ENCODE measurements at regions not wholly inside any gene's neighbourhood (a gene's known extent, or its start where the extent isn't known, plus 50 kb on each side); places are given as distances from the start of the nearest gene placed in this dataset.

- Histone ChIP-seq H3K4me1 (ENCODE audit: control insufficient read depth, extremely low read depth, insufficient read depth, low read length) (no peaks in the 10 kb centered on the region), H3K27me3 (ENCODE audit: control insufficient read depth, insufficient read depth, low read length) (no peaks in the 10 kb centered on the region), H3K79me2 (ENCODE audit: control insufficient read depth, insufficient read depth, low read length) (no peaks in the 10 kb centered on the region), H4K20me1 (ENCODE audit: control insufficient read depth, extremely low read depth, insufficient read depth, low read length) (no peaks in the 10 kb centered on the region), H3K4me2 (ENCODE audit: extremely low read depth, insufficient read depth, low read length) (no peak overlapping the region), H3K9me3 (ENCODE audit: control insufficient read depth, insufficient read depth, low read depth, low read length) (no peaks in the 10 kb centered on the region), H3K9ac (ENCODE audit: insufficient read depth, low read length) (no peak overlapping the region), H3K4me3 (replicated peaks in 1 of 4; ENCODE audit: control extremely low read depth in 1 of 4, insufficient read depth in 1 of 4, low read depth in 3 of 4, low read length in 4 of 4) (no peak overlapping the region), H3K36me3 (ENCODE audit: control insufficient read depth, insufficient read depth, low read length) (no peaks in the 10 kb centered on the region), H2AFZ (ENCODE audit: low read length) (no peak overlapping the region), H3K27ac (ENCODE audit: insufficient read depth, low read length) (no peak overlapping the region)
- peak in 1 of 2 donors; percentile 77 for DNase-seq (ENCODE audit: low read depth in 2 of 2)
- TF ChIP-seq CTCF (conservative IDR thresholded peaks at IDR 0.05 in 1 of 2, IDR thresholded peaks at IDR 0.05 in 1 of 2; ENCODE audit: low read depth in 1 of 2, low read length in 2 of 2) = no peak
- TF ChIP-seq EZH2 (IDR thresholded peaks at IDR 0.05; ENCODE audit: low read length, missing control alignments) = no peak
Observed at GRCh38 chr2:104758199-104758620, 95.7 kb upstream of the POU3F3 start.

DNA sequence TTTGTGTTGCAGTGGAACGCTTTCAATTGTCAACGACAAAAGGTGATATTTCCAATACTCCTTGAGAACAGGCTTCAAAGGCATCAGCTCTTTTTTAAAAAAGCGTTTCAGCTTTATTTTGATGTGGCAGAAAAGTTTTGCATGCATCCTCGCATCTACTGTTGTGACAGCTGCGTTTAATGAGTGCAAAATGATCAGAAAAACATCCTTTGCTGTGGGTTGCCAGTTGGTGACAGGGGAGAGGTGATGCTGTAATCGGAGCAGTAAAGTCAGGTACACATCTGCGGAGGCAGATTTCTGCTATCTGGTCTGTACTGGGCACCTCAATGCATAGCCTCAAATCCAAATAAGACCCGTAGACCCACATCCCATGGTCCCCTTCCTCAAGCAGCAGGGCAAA, 91.9 kb upstream of the POU3F3 start:
- no peak overlapping the region for H3K9ac ChIP-seq (ENCODE audit: insufficient read depth, low read length)
- TF ChIP-seq EZH2 (IDR thresholded peaks at IDR 0.05; ENCODE audit: low read length, missing control alignments) = no peak
- no peak for TF ChIP-seq CTCF (conservative IDR thresholded peaks at IDR 0.05 in 1 of 2, IDR thresholded peaks at IDR 0.05 in 1 of 2; ENCODE audit: low read depth in 1 of 2, low read length in 2 of 2)
- H3K27me3 ChIP-seq (ENCODE audit: control insufficient read depth, insufficient read depth, low read length) = no peaks in the 10 kb centered on the region

GRCh38 chr2:104766683-104767082, 87.2 kb upstream of the POU3F3 start:
- TF ChIP-seq CTCF (conservative IDR thresholded peaks at IDR 0.05 in 1 of 2, IDR thresholded peaks at IDR 0.05 in 1 of 2; ENCODE audit: low read depth in 1 of 2, low read length in 2 of 2) = no peak
- no peak for TF ChIP-seq EZH2 (IDR thresholded peaks at IDR 0.05; ENCODE audit: low read length, missing control alignments)
- no peak overlapping the region for H3K27ac ChIP-seq (ENCODE audit: insufficient read depth, low read length)
- no peaks in the 10 kb centered on the region for H3K9me3 ChIP-seq (ENCODE audit: control insufficient read depth, insufficient read depth, low read depth, low read length)
- H3K36me3 ChIP-seq (ENCODE audit: control insufficient read depth, insufficient read depth, low read length) = no peaks in the 10 kb centered on the region
- no peak overlapping the region for H2AFZ ChIP-seq (ENCODE audit: low read length)
- peak in 1 of 2 donors; percentile 61 for DNase-seq (ENCODE audit: low read depth in 2 of 2)
- H3K4me1 ChIP-seq (ENCODE audit: control insufficient read depth, extremely low read depth, insufficient read depth, low read length) = no peaks in the 10 kb centered on the region
- H3K9ac ChIP-seq (ENCODE audit: insufficient read depth, low read length) = no peak overlapping the region
- no peak overlapping the region for H3K4me3 ChIP-seq (replicated peaks in 1 of 4; ENCODE audit: control extremely low read depth in 1 of 4, insufficient read depth in 1 of 4, low read depth in 3 of 4, low read length in 4 of 4)
- H3K4me2 ChIP-seq (ENCODE audit: extremely low read depth, insufficient read depth, low read length) = no peak overlapping the region
- H4K20me1 ChIP-seq (ENCODE audit: control insufficient read depth, extremely low read depth, insufficient read depth, low read length) = no peaks in the 10 kb centered on the region
- no peaks in the 10 kb centered on the region for H3K27me3 ChIP-seq (ENCODE audit: control insufficient read depth, insufficient read depth, low read length)
- no peaks in the 10 kb centered on the region for H3K79me2 ChIP-seq (ENCODE audit: control insufficient read depth, insufficient read depth, low read length)

More for the DNA sequence above, 91.9 kb upstream of the POU3F3 start:
- H4K20me1 ChIP-seq (ENCODE audit: control insufficient read depth, extremely low read depth, insufficient read depth, low read length) = no peaks in the 10 kb centered on the region
- no peaks in the 10 kb centered on the region for H3K4me1 ChIP-seq (ENCODE audit: control insufficient read depth, extremely low read depth, insufficient read depth, low read length)
- H3K36me3 ChIP-seq (ENCODE audit: control insufficient read depth, insufficient read depth, low read length) = no peaks in the 10 kb centered on the region
- no peak for DNase-seq (ENCODE audit: low read depth in 2 of 2)
- H3K4me2 ChIP-seq (ENCODE audit: extremely low read depth, insufficient read depth, low read length) = no peak overlapping the region
- no peak overlapping the region for H3K4me3 ChIP-seq (replicated peaks in 1 of 4; ENCODE audit: control extremely low read depth in 1 of 4, insufficient read depth in 1 of 4, low read depth in 3 of 4, low read length in 4 of 4)
- H3K9me3 ChIP-seq (ENCODE audit: control insufficient read depth, insufficient read depth, low read depth, low read length) = no peaks in the 10 kb centered on the region
- no peaks in the 10 kb centered on the region for H3K79me2 ChIP-seq (ENCODE audit: control insufficient read depth, insufficient read depth, low read length)
- H2AFZ ChIP-seq (ENCODE audit: low read length) = no peak overlapping the region
- H3K27ac ChIP-seq (ENCODE audit: insufficient read depth, low read length) = no peak overlapping the region

All from fibroblast of lung (primary cell).